Panc1 (cell line): ENCODE measurements at regions not wholly inside any gene's neighbourhood (a gene's known extent, or its start where the extent isn't known, plus 50 kb on each side); places are given as distances from the start of the nearest gene placed in this dataset.

Source experiments
- CTCF ChIP-seq: fragments of 450-650 bp; IDR thresholded peaks from 2 replicates; pipeline ENCODE4 v1.5.1; 2017; ENCODE audit warnings: mild to moderate bottlenecking
- REST ChIP-seq, 2 experiments: IDR thresholded peaks; 2 replicates each; pipeline ENCODE4 v1.6.1; 2011 to 2012; ENCODE audit warnings: low read depth in 2 of 2, control low read depth in 1 of 2, low read length in 1 of 2, mild to moderate bottlenecking in 1 of 2, moderate library complexity in 1 of 2; ENCODE audit not compliant: insufficient read depth in 1 of 2

GRCh38 chr4:183393446-183393845, 51.0 kb upstream of the CDKN2AIP start:
- no peak for TF ChIP-seq REST (IDR thresholded peaks at IDR 0.05; ENCODE audit: insufficient read depth in 1 of 2, low read depth in 2 of 2, low read length in 1 of 2)
- TF ChIP-seq CTCF, result no peak
